ENCODE measurements at regions not wholly inside any gene's neighbourhood (a gene's known extent, or its start where the extent isn't known, plus 50 kb on each side); places are given as distances from the start of the nearest gene placed in this dataset.

DNA sequence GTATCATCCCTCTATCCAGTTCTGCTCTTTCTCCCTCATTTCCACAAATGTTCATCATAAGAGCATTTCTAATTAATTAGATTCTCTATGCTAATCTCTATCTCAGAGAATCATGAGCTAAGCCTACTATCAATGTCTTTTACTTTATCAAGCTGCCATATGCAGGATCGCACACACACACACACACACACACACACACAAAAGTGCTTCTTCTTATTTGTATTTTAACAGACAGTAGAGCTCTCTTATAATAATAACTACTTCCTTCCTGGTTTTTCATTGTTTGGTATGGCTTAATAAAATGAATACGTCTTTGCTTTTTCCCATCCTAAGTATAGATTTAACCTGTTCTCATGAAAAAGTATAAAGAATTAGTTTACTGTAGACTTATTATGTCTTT is 170.2 kb downstream of the HAO1 start:
- DNase-seq = no peak
- Histone ChIP-seq H3K14ac (ENCODE audit: low read length in 2 of 2) (no peak overlapping the region), H4K91ac (ENCODE audit: low read length) (no peak overlapping the region), H3K4ac (ENCODE audit: low read depth in 1 of 2, low read length in 2 of 2) (no peak overlapping the region), H3K9ac (ENCODE audit: low read length) (no peak overlapping the region), H3K27ac (ENCODE audit: low read length, poor library complexity, severe bottlenecking) (no peak overlapping the region), H3K4me2 (ENCODE audit: low read length, poor library complexity, severe bottlenecking) (no peak overlapping the region), H2BK15ac (ENCODE audit: low read depth, poor library complexity, severe bottlenecking) (no peak overlapping the region), H3K23ac (ENCODE audit: low read length in 2 of 2) (no peak overlapping the region), H3K4me1 (ENCODE audit: control insufficient read depth, insufficient read depth, low read depth, low read length) (no peaks in the 10 kb centered on the region), H2AFZ (ENCODE audit: low read depth, low read length) (no peak overlapping the region), H3K27me3 (ENCODE audit: control insufficient read depth in 1 of 2, insufficient read depth in 1 of 2, low read length in 2 of 2) (no peaks in the 10 kb centered on the region), H4K8ac (ENCODE audit: low read length) (no peak overlapping the region), H2BK5ac (ENCODE audit: low read depth, low read length, poor library complexity, severe bottlenecking) (no peak overlapping the region), H3K79me1 (replicated peaks; ENCODE audit: low read length, poor library complexity, severe bottlenecking) (no peaks in the 10 kb centered on the region), H3K18ac (ENCODE audit: low read depth in 1 of 2, low read length in 2 of 2) (no peak overlapping the region), H2BK12ac (ENCODE audit: low read length in 2 of 2) (no peak overlapping the region), H3K36me3 (ENCODE audit: control insufficient read depth in 1 of 2, insufficient read depth in 2 of 2, low read depth in 1 of 2, low read length in 2 of 2) (no peaks in the 10 kb centered on the region), H3K4me3 (ENCODE audit: insufficient read depth in 1 of 2, low read depth in 1 of 2, low read length in 2 of 2) (no peak overlapping the region), H2AK5ac (ENCODE audit: low read length, severe bottlenecking) (no peak overlapping the region), H3K9me3 (ENCODE audit: control insufficient read depth, low read length) (no peaks in the 10 kb centered on the region), H2BK120ac (ENCODE audit: low read depth, low read length) (no peak overlapping the region)
- no CpG with 5 or more reads among the region's 2 CpGs for WGBS

DNA sequence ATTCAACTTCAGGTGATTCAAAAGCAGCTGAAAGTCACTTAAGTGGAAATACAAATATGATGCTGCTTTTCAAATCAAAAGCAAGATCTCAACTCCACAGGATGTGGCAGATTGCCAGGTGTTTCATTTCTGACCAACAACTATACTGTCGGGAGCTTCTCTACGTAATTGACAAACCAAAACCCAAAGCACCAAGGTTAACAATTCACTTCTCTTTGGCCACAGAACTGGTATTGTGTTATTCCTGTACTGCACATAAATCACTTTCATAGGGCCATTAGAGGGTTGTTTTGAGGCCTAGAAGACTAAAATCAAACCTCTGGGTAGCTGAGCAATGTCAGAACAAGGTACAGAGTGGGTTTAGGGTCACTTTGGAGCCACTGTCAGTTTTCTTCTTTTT is 169.7 kb downstream of the HAO1 start:
- Histone ChIP-seq H3K9me3 (ENCODE audit: control insufficient read depth, low read length) (peaks cover under 1% of the 10 kb centered on the region), H3K4me1 (ENCODE audit: control insufficient read depth, insufficient read depth, low read depth, low read length) (no peaks in the 10 kb centered on the region), H2AFZ (ENCODE audit: low read depth, low read length) (no peak overlapping the region), H3K36me3 (ENCODE audit: control insufficient read depth in 1 of 2, insufficient read depth in 2 of 2, low read depth in 1 of 2, low read length in 2 of 2) (no peaks in the 10 kb centered on the region), H3K4ac (ENCODE audit: low read depth in 1 of 2, low read length in 2 of 2) (no peak overlapping the region), H3K18ac (ENCODE audit: low read depth in 1 of 2, low read length in 2 of 2) (no peak overlapping the region), H2BK120ac (ENCODE audit: low read depth, low read length) (no peak overlapping the region), H3K9ac (ENCODE audit: low read length) (no peak overlapping the region), H4K8ac (ENCODE audit: low read length) (no peak overlapping the region), H3K14ac (ENCODE audit: low read length in 2 of 2) (no peak overlapping the region), H3K4me3 (ENCODE audit: insufficient read depth in 1 of 2, low read depth in 1 of 2, low read length in 2 of 2) (no peak overlapping the region), H3K27me3 (ENCODE audit: control insufficient read depth in 1 of 2, insufficient read depth in 1 of 2, low read length in 2 of 2) (no peaks in the 10 kb centered on the region), H3K23ac (ENCODE audit: low read length in 2 of 2) (no peak overlapping the region), H3K4me2 (ENCODE audit: low read length, poor library complexity, severe bottlenecking) (no peak overlapping the region), H4K91ac (ENCODE audit: low read length) (no peak overlapping the region), H3K79me1 (replicated peaks; ENCODE audit: low read length, poor library complexity, severe bottlenecking) (no peaks in the 10 kb centered on the region), H2BK5ac (ENCODE audit: low read depth, low read length, poor library complexity, severe bottlenecking) (no peak overlapping the region), H3K27ac (ENCODE audit: low read length, poor library complexity, severe bottlenecking) (no peak overlapping the region), H2BK12ac (ENCODE audit: low read length in 2 of 2) (no peak overlapping the region), H2BK15ac (ENCODE audit: low read depth, poor library complexity, severe bottlenecking) (no peak overlapping the region), H2AK5ac (ENCODE audit: low read length, severe bottlenecking) (no peak overlapping the region)
- no peak for DNase-seq
- 100% methylated on average over 2 of the region's 2 CpGs for WGBS

DNA sequence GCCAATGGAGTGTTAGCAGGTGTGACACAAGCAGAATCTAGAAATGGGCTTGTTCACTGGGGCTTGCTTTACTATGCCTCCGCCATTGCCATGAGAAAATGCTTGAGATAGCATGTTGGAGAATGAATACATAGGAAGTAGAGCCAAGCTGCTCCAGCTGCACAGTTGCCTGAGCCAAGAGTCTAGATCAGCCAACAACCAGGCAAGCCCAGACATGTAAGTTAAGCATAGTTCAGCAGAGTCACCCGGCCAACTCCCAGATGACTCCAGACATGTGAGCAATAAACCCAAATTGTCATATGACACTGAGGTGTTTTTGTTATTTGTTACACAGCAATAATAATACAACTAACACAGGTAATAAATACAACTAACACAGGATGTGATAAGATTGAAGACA is 167.9 kb downstream of the HAO1 start:
- Histone ChIP-seq H3K23ac (ENCODE audit: low read length in 2 of 2) (no peak overlapping the region), H2BK120ac (ENCODE audit: low read depth, low read length) (no peak overlapping the region), H3K4ac (ENCODE audit: low read depth in 1 of 2, low read length in 2 of 2) (no peak overlapping the region), H3K9me3 (ENCODE audit: control insufficient read depth, low read length) (peaks cover 12% of the 10 kb centered on the region), H3K4me1 (ENCODE audit: control insufficient read depth, insufficient read depth, low read depth, low read length) (no peaks in the 10 kb centered on the region), H3K36me3 (ENCODE audit: control insufficient read depth in 1 of 2, insufficient read depth in 2 of 2, low read depth in 1 of 2, low read length in 2 of 2) (no peaks in the 10 kb centered on the region), H2BK5ac (ENCODE audit: low read depth, low read length, poor library complexity, severe bottlenecking) (no peak overlapping the region), H3K14ac (ENCODE audit: low read length in 2 of 2) (no peak overlapping the region), H4K8ac (ENCODE audit: low read length) (no peak overlapping the region), H4K91ac (ENCODE audit: low read length) (no peak overlapping the region), H3K27me3 (ENCODE audit: control insufficient read depth in 1 of 2, insufficient read depth in 1 of 2, low read length in 2 of 2) (no peaks in the 10 kb centered on the region), H2AFZ (ENCODE audit: low read depth, low read length) (no peak overlapping the region), H3K18ac (ENCODE audit: low read depth in 1 of 2, low read length in 2 of 2) (no peak overlapping the region), H3K4me3 (ENCODE audit: insufficient read depth in 1 of 2, low read depth in 1 of 2, low read length in 2 of 2) (no peak overlapping the region), H2AK5ac (ENCODE audit: low read length, severe bottlenecking) (no peak overlapping the region), H3K4me2 (ENCODE audit: low read length, poor library complexity, severe bottlenecking) (no peak overlapping the region), H3K79me1 (replicated peaks; ENCODE audit: low read length, poor library complexity, severe bottlenecking) (no peaks in the 10 kb centered on the region), H2BK12ac (ENCODE audit: low read length in 2 of 2) (no peak overlapping the region), H2BK15ac (ENCODE audit: low read depth, poor library complexity, severe bottlenecking) (no peak overlapping the region), H3K9ac (ENCODE audit: low read length) (peak overlapping the region; percentile 68), H3K27ac (ENCODE audit: low read length, poor library complexity, severe bottlenecking) (no peak overlapping the region)
- DNase-seq = no peak
- WGBS = 94% methylated on average over 1 of the region's 2 CpGs

DNA sequence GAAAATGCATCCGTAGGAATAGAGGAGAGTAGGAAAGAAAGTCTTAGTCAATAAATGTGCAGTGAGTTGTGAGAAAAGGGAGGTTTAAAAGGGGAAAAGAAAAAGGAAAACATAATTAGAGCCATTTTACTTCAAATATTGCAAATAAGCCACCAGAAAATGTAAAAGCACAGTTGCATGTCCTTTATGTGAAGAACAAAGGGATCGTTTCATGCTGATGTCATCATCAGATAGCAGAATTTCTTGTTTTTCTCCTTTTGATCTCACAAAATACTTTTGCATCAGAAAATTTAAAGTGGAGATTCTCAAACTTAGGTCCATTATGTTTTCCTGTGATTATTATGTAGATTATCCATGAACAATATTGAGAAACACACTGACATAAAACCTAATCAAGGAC is 166.7 kb downstream of the HAO1 start:
- 100% methylated on average over 2 of the region's 2 CpGs for WGBS

More for the DNA sequence above, 166.7 kb downstream of the HAO1 start:
- Histone ChIP-seq H3K9ac (ENCODE audit: low read length) (peak overlapping the region; percentile 65), H3K23ac (ENCODE audit: low read length in 2 of 2) (no peak overlapping the region), H4K8ac (ENCODE audit: low read length) (no peak overlapping the region), H3K4me3 (ENCODE audit: insufficient read depth in 1 of 2, low read depth in 1 of 2, low read length in 2 of 2) (no peak overlapping the region), H3K36me3 (ENCODE audit: control insufficient read depth in 1 of 2, insufficient read depth in 2 of 2, low read depth in 1 of 2, low read length in 2 of 2) (no peaks in the 10 kb centered on the region), H4K91ac (ENCODE audit: low read length) (no peak overlapping the region), H3K18ac (ENCODE audit: low read depth in 1 of 2, low read length in 2 of 2) (no peak overlapping the region), H3K27me3 (ENCODE audit: control insufficient read depth in 1 of 2, insufficient read depth in 1 of 2, low read length in 2 of 2) (no peaks in the 10 kb centered on the region), H2BK15ac (ENCODE audit: low read depth, poor library complexity, severe bottlenecking) (no peak overlapping the region), H2AK5ac (ENCODE audit: low read length, severe bottlenecking) (no peak overlapping the region), H3K14ac (ENCODE audit: low read length in 2 of 2) (no peak overlapping the region), H2BK120ac (ENCODE audit: low read depth, low read length) (no peak overlapping the region), H2BK5ac (ENCODE audit: low read depth, low read length, poor library complexity, severe bottlenecking) (no peak overlapping the region), H3K4ac (ENCODE audit: low read depth in 1 of 2, low read length in 2 of 2) (no peak overlapping the region), H3K4me2 (ENCODE audit: low read length, poor library complexity, severe bottlenecking) (no peak overlapping the region), H3K27ac (ENCODE audit: low read length, poor library complexity, severe bottlenecking) (no peak overlapping the region), H3K79me1 (replicated peaks; ENCODE audit: low read length, poor library complexity, severe bottlenecking) (no peaks in the 10 kb centered on the region), H2BK12ac (ENCODE audit: low read length in 2 of 2) (no peak overlapping the region), H3K4me1 (ENCODE audit: control insufficient read depth, insufficient read depth, low read depth, low read length) (no peaks in the 10 kb centered on the region), H3K9me3 (ENCODE audit: control insufficient read depth, low read length) (peaks cover 12% of the 10 kb centered on the region), H2AFZ (ENCODE audit: low read depth, low read length) (no peak overlapping the region)
- no peak for DNase-seq
